MM.1S (cell line): ENCODE measurements at regions not wholly inside any gene's neighbourhood (a gene's known extent, or its start where the extent isn't known, plus 50 kb on each side); places are given as distances from the start of the nearest gene placed in this dataset.

Experiments
- EZH2 ChIP-seq: fragments of 300-600 bp; sonication (generic); optimal IDR thresholded peaks from 2 replicates; pipeline ENCODE3; 2017; ENCODE audit warnings: low read depth, mild to moderate bottlenecking, antibody characterized with exemption, low read length, mixed read lengths
- TF ChIP-seq, protein P1 (sequence below): fragments of 300-600 bp; sonication (generic); IDR thresholded peaks from 2 replicates; pipeline ENCODE4 v1.5.1; 2016; ENCODE audit warnings: antibody characterized with exemption, low read length, mixed read lengths

GRCh38 chr12:131530422-131530821 lies 180.5 kb upstream of the SFSWAP start:
- TF ChIP-seq, protein P1, sequence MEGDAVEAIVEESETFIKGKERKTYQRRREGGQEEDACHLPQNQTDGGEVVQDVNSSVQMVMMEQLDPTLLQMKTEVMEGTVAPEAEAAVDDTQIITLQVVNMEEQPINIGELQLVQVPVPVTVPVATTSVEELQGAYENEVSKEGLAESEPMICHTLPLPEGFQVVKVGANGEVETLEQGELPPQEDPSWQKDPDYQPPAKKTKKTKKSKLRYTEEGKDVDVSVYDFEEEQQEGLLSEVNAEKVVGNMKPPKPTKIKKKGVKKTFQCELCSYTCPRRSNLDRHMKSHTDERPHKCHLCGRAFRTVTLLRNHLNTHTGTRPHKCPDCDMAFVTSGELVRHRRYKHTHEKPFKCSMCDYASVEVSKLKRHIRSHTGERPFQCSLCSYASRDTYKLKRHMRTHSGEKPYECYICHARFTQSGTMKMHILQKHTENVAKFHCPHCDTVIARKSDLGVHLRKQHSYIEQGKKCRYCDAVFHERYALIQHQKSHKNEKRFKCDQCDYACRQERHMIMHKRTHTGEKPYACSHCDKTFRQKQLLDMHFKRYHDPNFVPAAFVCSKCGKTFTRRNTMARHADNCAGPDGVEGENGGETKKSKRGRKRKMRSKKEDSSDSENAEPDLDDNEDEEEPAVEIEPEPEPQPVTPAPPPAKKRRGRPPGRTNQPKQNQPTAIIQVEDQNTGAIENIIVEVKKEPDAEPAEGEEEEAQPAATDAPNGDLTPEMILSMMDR, result no peak
- no peak for TF ChIP-seq EZH2
